SU-DHL-6 (cell line): ENCODE measurements at regions not wholly inside any gene's neighbourhood (a gene's known extent, or its start where the extent isn't known, plus 50 kb on each side); places are given as distances from the start of the nearest gene placed in this dataset.

Experiments
- H2AFZ ChIP-seq: fragments of 200-600 bp; sonication (generic); 2 replicates; pipeline ENCODE4 v1.6.1; 2014; ENCODE audit warnings: low read depth, mild to moderate bottlenecking, moderate library complexity, mixed read lengths, antibody characterized with exemption, low read length; ENCODE audit not compliant: severe bottlenecking
- H3F3A ChIP-seq: fragments of 200-600 bp; shearing (Covaris generic); 2 replicates; pipeline ENCODE4 v1.6.0; 2016; ENCODE audit warnings: antibody characterized with exemption, mild to moderate bottlenecking; ENCODE audit not compliant: insufficient read depth
- H3K27ac ChIP-seq: fragments of 200-600 bp; sonication (generic); 2 replicates; pipeline ENCODE4 v1.5.1; 2016; ENCODE audit warnings: low read depth, mild to moderate bottlenecking, low read length, moderate library complexity, mixed read lengths
- H3K27me3 ChIP-seq: fragments of 200-600 bp; sonication (generic), shearing (Covaris generic); 2 replicates; pipeline ENCODE4 v1.6.0; 2014; ENCODE audit warnings: mild to moderate bottlenecking, low read length
- H3K36me3 ChIP-seq: fragments of 200-600 bp; sonication (generic); 2 replicates; pipeline ENCODE4 v1.6.1; 2014; ENCODE audit warnings: mild to moderate bottlenecking, low read length, mixed read lengths
- H3K4me2 ChIP-seq: fragments of 300-600, 200-600 bp; shearing (Covaris generic), sonication (generic); 2 replicates; pipeline ENCODE4 v1.6.0; 2014; ENCODE audit warnings: low read length, low read depth, mild to moderate bottlenecking; ENCODE audit not compliant: poor library complexity, severe bottlenecking
- H3K4me3 ChIP-seq: fragments of 200-600 bp; sonication (generic); 2 replicates; pipeline ENCODE4 v1.5.1; 2014; ENCODE audit warnings: antibody characterized with exemption, low read length, mild to moderate bottlenecking, mixed read lengths; ENCODE audit not compliant: insufficient read depth, poor library complexity, severe bottlenecking
- H3K79me2 ChIP-seq: fragments of 200-600 bp; sonication (generic); 2 replicates; pipeline ENCODE4 v1.6.1; 2014; ENCODE audit warnings: mild to moderate bottlenecking, low read length, moderate library complexity; ENCODE audit not compliant: insufficient read depth
- H3K9ac ChIP-seq: fragments of 200-600 bp; sonication (generic); 2 replicates; pipeline ENCODE4 v1.7.0; 2014; ENCODE audit warnings: mild to moderate bottlenecking, low read length
- H3K9me2 ChIP-seq: fragments of 200-600 bp; sonication (generic); replicated peaks from 2 replicates; pipeline ENCODE4 v1.6.1; 2014; ENCODE audit warnings: low read length; ENCODE audit not compliant: insufficient read depth
- H3K9me3 ChIP-seq: fragments of 200-600 bp; sonication (generic); 2 replicates; pipeline ENCODE4 v1.6.1; 2014; ENCODE audit warnings: low read length, mixed read lengths; ENCODE audit not compliant: insufficient read depth
- H4K20me1 ChIP-seq: fragments of 200-600 bp; sonication (generic); 2 replicates; pipeline ENCODE4 v1.6.1; 2014; ENCODE audit warnings: low read depth, mild to moderate bottlenecking, antibody characterized with exemption, low read length, moderate library complexity, mixed read lengths
- CTCF ChIP-seq: fragments of 200-600 bp; sonication (generic); IDR thresholded peaks from one replicate; pipeline ENCODE4 v1.5.1; 2017; ENCODE audit warnings: antibody characterized with exemption, mild to moderate bottlenecking, low read length, moderate library complexity; ENCODE audit not compliant: insufficient read depth, poor library complexity, severe bottlenecking
- EZH2phosphoT487 ChIP-seq: fragments of 200-600 bp; sonication (generic), shearing (Covaris generic); conservative IDR thresholded peaks from 2 replicates; pipeline ENCODE4 v1.6.1; 2018; ENCODE audit warnings: mild to moderate bottlenecking, antibody characterized with exemption, low read length, moderate library complexity, mixed read lengths

DNA sequence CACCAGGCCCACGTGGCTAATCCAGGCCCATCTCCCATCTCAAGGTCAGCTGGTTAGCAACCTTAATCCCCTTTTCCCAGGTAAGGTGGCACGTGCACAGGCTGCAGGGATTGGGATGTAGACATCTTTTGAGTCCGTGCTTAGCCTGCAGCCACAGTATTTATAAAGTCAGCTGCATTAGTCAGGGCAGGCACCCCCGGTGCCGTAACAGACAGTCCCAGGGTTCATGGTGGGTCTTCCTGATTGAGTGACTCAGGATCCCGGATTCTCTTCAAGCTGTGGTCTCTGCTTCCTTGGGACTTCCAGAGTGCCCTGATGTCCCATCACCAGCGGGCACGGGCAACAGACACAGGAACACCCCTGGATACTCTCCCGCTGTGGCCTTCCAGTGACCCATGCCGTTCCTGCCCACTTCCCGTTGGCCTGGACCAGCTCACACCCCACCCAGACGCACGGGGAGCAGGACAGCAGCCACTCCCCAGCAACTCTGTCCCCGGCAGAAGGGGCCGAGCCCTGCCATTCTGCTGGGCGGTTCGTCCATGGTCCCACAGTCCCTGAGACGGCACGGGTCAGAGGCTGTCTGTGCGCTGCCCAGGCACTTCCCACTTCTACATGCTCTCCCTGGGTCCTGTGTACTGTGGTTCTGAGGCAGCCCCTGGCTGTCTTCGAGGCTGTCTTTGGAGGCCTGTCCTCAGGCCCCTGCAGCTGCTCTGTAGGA, 248.6 kb upstream of the GSE1 start:
- H3K9me3 ChIP-seq, result no peaks in the 10 kb centered on the region
- H3K79me2 ChIP-seq, result no peaks in the 10 kb centered on the region
- H3F3A ChIP-seq, result no peaks in the 10 kb centered on the region
- no peak overlapping the region for H3K4me3 ChIP-seq
- H3K36me3 ChIP-seq, result no peaks in the 10 kb centered on the region
- no peak overlapping the region for H3K9ac ChIP-seq
- H3K4me2 ChIP-seq, result no peak overlapping the region
- no peak overlapping the region for H2AFZ ChIP-seq
- no peaks in the 10 kb centered on the region for H4K20me1 ChIP-seq
- H3K27ac ChIP-seq, result no peak overlapping the region
- no peaks in the 10 kb centered on the region for H3K9me2 ChIP-seq
- TF ChIP-seq EZH2phosphoT487, result no peak
- TF ChIP-seq CTCF, result no peak
- H3K27me3 ChIP-seq, result no peaks in the 10 kb centered on the region

DNA sequence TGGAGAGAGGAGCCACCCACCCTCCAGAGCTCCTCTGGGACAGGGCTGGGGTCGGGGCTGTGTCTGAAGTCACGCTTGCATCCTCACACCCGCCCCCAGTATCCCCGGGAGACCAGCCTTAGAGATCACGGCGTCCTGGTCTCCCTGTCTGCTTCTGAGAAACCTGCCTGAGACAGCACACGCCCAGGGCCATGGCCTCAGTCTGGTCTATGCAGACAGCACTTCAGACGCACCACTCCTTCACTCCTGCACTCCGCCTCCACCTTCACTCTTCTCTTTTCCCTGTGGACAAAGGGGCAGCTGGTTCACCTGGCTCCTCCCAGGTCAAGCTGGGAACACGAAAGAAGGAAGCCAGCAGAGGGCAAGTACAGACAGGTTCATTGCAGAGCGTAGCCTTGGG, 248.0 kb upstream of the GSE1 start:
- Histone ChIP-seq H4K20me1 (no peaks in the 10 kb centered on the region), H3K4me2 (no peak overlapping the region), H3K9ac (no peak overlapping the region)

GRCh38 chr16:85366031-85366763, 246.9 kb upstream of the GSE1 start:
- H3K4me3 ChIP-seq, result no peak overlapping the region
- no peak overlapping the region for H2AFZ ChIP-seq
- no peaks in the 10 kb centered on the region for H3F3A ChIP-seq
- H3K79me2 ChIP-seq, result no peaks in the 10 kb centered on the region
- H3K4me2 ChIP-seq, result no peak overlapping the region
- H4K20me1 ChIP-seq, result no peaks in the 10 kb centered on the region
- H3K36me3 ChIP-seq, result no peaks in the 10 kb centered on the region
- H3K9me2 ChIP-seq, result no peaks in the 10 kb centered on the region
- no peaks in the 10 kb centered on the region for H3K27me3 ChIP-seq
- no peak overlapping the region for H3K9ac ChIP-seq
- H3K27ac ChIP-seq, result no peak overlapping the region
- H3K9me3 ChIP-seq, result no peaks in the 10 kb centered on the region
- TF ChIP-seq CTCF, result no peak
- TF ChIP-seq EZH2phosphoT487, result no peak

More for the DNA sequence above, 248.0 kb upstream of the GSE1 start:
- H3K27me3 ChIP-seq, result no peaks in the 10 kb centered on the region
- H3K9me3 ChIP-seq, result no peaks in the 10 kb centered on the region
- H2AFZ ChIP-seq, result no peak overlapping the region
- TF ChIP-seq EZH2phosphoT487 (no peak), CTCF (no peak)
- no peaks in the 10 kb centered on the region for H3K9me2 ChIP-seq
- no peaks in the 10 kb centered on the region for H3K36me3 ChIP-seq
- no peaks in the 10 kb centered on the region for H3F3A ChIP-seq
- no peak overlapping the region for H3K4me3 ChIP-seq
- H3K79me2 ChIP-seq, result no peaks in the 10 kb centered on the region
- no peak overlapping the region for H3K27ac ChIP-seq
